ENCODE measurements at regions not wholly inside any gene's neighbourhood (a gene's known extent, or its start where the extent isn't known, plus 50 kb on each side); places are given as distances from the start of the nearest gene placed in this dataset.

- Histone ChIP-seq H3K4me3 (ENCODE audit: control insufficient read depth in 2 of 3, extremely low read depth in 1 of 3, insufficient read depth in 2 of 3, low read depth in 1 of 3, low read length in 3 of 3) (no peak overlapping the region), H3K4me1 (ENCODE audit: control insufficient read depth, extremely low read depth, insufficient read depth, low read length) (no peaks in the 10 kb centered on the region), H3K9me1 (ENCODE audit: control insufficient read depth, extremely low read depth, insufficient read depth, low read length) (no peaks in the 10 kb centered on the region), H3K27me3 (ENCODE audit: control insufficient read depth, extremely low read depth, insufficient read depth, low read length) (no peaks in the 10 kb centered on the region), H3K9ac (ENCODE audit: control insufficient read depth, extremely low read depth, insufficient read depth, low read length) (no peak overlapping the region), H3K4me2 (ENCODE audit: control insufficient read depth, extremely low read depth, insufficient read depth, low read depth, low read length) (no peak overlapping the region), H3K9me3 (ENCODE audit: control insufficient read depth, low read depth, low read length) (no peaks in the 10 kb centered on the region), H3K27ac (ENCODE audit: control insufficient read depth, insufficient read depth, low read length) (no peak overlapping the region), H3K79me2 (ENCODE audit: control insufficient read depth, insufficient read depth, low read length) (no peaks in the 10 kb centered on the region), H3K36me3 (ENCODE audit: control insufficient read depth in 2 of 2, extremely low read depth in 1 of 2, insufficient read depth in 2 of 2, low read length in 2 of 2) (no peaks in the 10 kb centered on the region), H2AFZ (ENCODE audit: control insufficient read depth, low read length) (no peak overlapping the region), H4K20me1 (ENCODE audit: control insufficient read depth, extremely low read depth, insufficient read depth, low read length) (no peaks in the 10 kb centered on the region)
- dilution Hi-C loops (cut with MboI; ENCODE audit: extremely low pct_ligation_motif_present, low sequenced_read_pairs) = no loop called here
- no peak for DNase-seq (ENCODE audit: low read depth, low spot score)
- FAIRE-seq = no peak
- TF ChIP-seq EZH2 (IDR thresholded peaks at IDR 0.05; ENCODE audit: low read length) = no peak
- TF ChIP-seq CTCF (optimal IDR thresholded peaks at IDR 0.05 in 1 of 3, IDR thresholded peaks at IDR 0.05 in 1 of 3, conservative IDR thresholded peaks at IDR 0.05 in 1 of 3; ENCODE audit: extremely low read depth in 1 of 3, insufficient read depth in 2 of 3, low read length in 3 of 3) = no peak
These were observed 149.5 kb downstream of the GABRG2 start for GRCh38 chr5:162217037-162217436.

GRCh38 chr5:162221910-162222309 is 154.3 kb downstream of the GABRG2 start:
- H3K4me1 ChIP-seq (ENCODE audit: control insufficient read depth, extremely low read depth, insufficient read depth, low read length) = no peaks in the 10 kb centered on the region
- no peak overlapping the region for H3K4me3 ChIP-seq (ENCODE audit: control insufficient read depth in 2 of 3, extremely low read depth in 1 of 3, insufficient read depth in 2 of 3, low read depth in 1 of 3, low read length in 3 of 3)
- H3K9ac ChIP-seq (ENCODE audit: control insufficient read depth, extremely low read depth, insufficient read depth, low read length) = no peak overlapping the region

More at GRCh38 chr5:162221910-162222309, 154.3 kb downstream of the GABRG2 start:
- no peaks in the 10 kb centered on the region for H4K20me1 ChIP-seq (ENCODE audit: control insufficient read depth, extremely low read depth, insufficient read depth, low read length)
- H3K27ac ChIP-seq (ENCODE audit: control insufficient read depth, insufficient read depth, low read length) = no peak overlapping the region
- no peaks in the 10 kb centered on the region for H3K79me2 ChIP-seq (ENCODE audit: control insufficient read depth, insufficient read depth, low read length)
- no peak overlapping the region for H3K4me2 ChIP-seq (ENCODE audit: control insufficient read depth, extremely low read depth, insufficient read depth, low read depth, low read length)
- no peaks in the 10 kb centered on the region for H3K9me1 ChIP-seq (ENCODE audit: control insufficient read depth, extremely low read depth, insufficient read depth, low read length)
- dilution Hi-C loops (cut with MboI; ENCODE audit: extremely low pct_ligation_motif_present, low sequenced_read_pairs) = no loop called here
- no peaks in the 10 kb centered on the region for H3K36me3 ChIP-seq (ENCODE audit: control insufficient read depth in 2 of 2, extremely low read depth in 1 of 2, insufficient read depth in 2 of 2, low read length in 2 of 2)
- no peaks in the 10 kb centered on the region for H3K9me3 ChIP-seq (ENCODE audit: control insufficient read depth, low read depth, low read length)
- no peak for DNase-seq (ENCODE audit: low read depth, low spot score)
- no peaks in the 10 kb centered on the region for H3K27me3 ChIP-seq (ENCODE audit: control insufficient read depth, extremely low read depth, insufficient read depth, low read length)
- TF ChIP-seq CTCF (optimal IDR thresholded peaks at IDR 0.05 in 1 of 3, IDR thresholded peaks at IDR 0.05 in 1 of 3, conservative IDR thresholded peaks at IDR 0.05 in 1 of 3; ENCODE audit: extremely low read depth in 1 of 3, insufficient read depth in 2 of 3, low read length in 3 of 3) (no peak), EZH2 (IDR thresholded peaks at IDR 0.05; ENCODE audit: low read length) (no peak)
- FAIRE-seq = no peak
- H2AFZ ChIP-seq (ENCODE audit: control insufficient read depth, low read length) = no peak overlapping the region

Measured in keratinocyte (primary cell).